H9 (cell line): ENCODE measurements at regions not wholly inside any gene's neighbourhood (a gene's known extent, or its start where the extent isn't known, plus 50 kb on each side); places are given as distances from the start of the nearest gene placed in this dataset.

Experiments used
- DNase-seq: peaks from one replicate; pipeline ENCODE4 v3.0.0-alpha.2; 2017
- H2AFZ ChIP-seq: one replicate; pipeline ENCODE4 v1.6.1; 2013; ENCODE audit warnings: mild to moderate bottlenecking, low read length, control low read depth, moderate library complexity
- H2AK5ac ChIP-seq: 2 replicates; pipeline ENCODE4 v1.6.1; 2013; ENCODE audit warnings: low read length, control low read depth, mixed read lengths; ENCODE audit not compliant: insufficient read length
- H2BK120ac ChIP-seq: one replicate; pipeline ENCODE4 v1.6.1; 2013; ENCODE audit warnings: low read depth, mild to moderate bottlenecking, low read length, control low read depth, inconsistent platforms; ENCODE audit not compliant: poor library complexity, severe bottlenecking
- H2BK12ac ChIP-seq: 2 replicates; pipeline ENCODE4 v1.6.1; 2013; ENCODE audit warnings: low read length, control low read depth, mixed read lengths, low read depth; ENCODE audit not compliant: insufficient read length
- H2BK15ac ChIP-seq: 2 replicates; pipeline ENCODE4 v1.6.1; 2013; ENCODE audit warnings: low read depth, low read length, control low read depth
- H2BK20ac ChIP-seq: one replicate; pipeline ENCODE4 v1.6.1; 2013; ENCODE audit warnings: low read depth, mild to moderate bottlenecking, low read length, control low read depth, inconsistent platforms; ENCODE audit not compliant: poor library complexity, severe bottlenecking
- H2BK5ac ChIP-seq: 2 replicates; pipeline ENCODE4 v1.6.1; 2013; ENCODE audit warnings: low read length, control low read depth, mixed read lengths; ENCODE audit not compliant: insufficient read length
- H3K14ac ChIP-seq: 2 replicates; pipeline ENCODE4 v1.6.1; 2013; ENCODE audit warnings: low read length, control low read depth; ENCODE audit not compliant: insufficient read depth
- H3K18ac ChIP-seq: 2 replicates; pipeline ENCODE4 v1.6.1; 2013; ENCODE audit warnings: low read depth, mild to moderate bottlenecking, mixed read lengths, low read length, control low read depth; ENCODE audit not compliant: insufficient read length
- H3K23ac ChIP-seq: 2 replicates; pipeline ENCODE4 v1.6.1; 2013; ENCODE audit warnings: low read length, control low read depth, mixed read lengths, low read depth; ENCODE audit not compliant: insufficient read length
- H3K23me2 ChIP-seq: 2 replicates; pipeline ENCODE4 v1.6.1; 2013; ENCODE audit warnings: low read depth, mild to moderate bottlenecking, mixed read lengths, low read length, control low read depth; ENCODE audit not compliant: insufficient read length, poor library complexity, severe bottlenecking
- H3K27ac ChIP-seq: 2 replicates; pipeline ENCODE4 v1.5.1; 2013; ENCODE audit warnings: low read length, control low read depth, mixed read lengths, low read depth; ENCODE audit not compliant: insufficient read length
- H3K27me3 ChIP-seq: 2 replicates; pipeline ENCODE4 v1.6.1; 2013; ENCODE audit warnings: low read length, control low read depth, inconsistent platforms; ENCODE audit not compliant: insufficient read depth
- H3K4ac ChIP-seq: 2 replicates; pipeline ENCODE4 v1.6.1; 2013; ENCODE audit warnings: low read depth, mild to moderate bottlenecking, control low read depth, inconsistent platforms, low read length, moderate library complexity
- H3K4me1 ChIP-seq: 2 replicates; pipeline ENCODE4 v1.6.1; 2013; ENCODE audit warnings: low read length, control low read depth, inconsistent platforms; ENCODE audit not compliant: insufficient read depth
- H3K4me2 ChIP-seq: 2 replicates; pipeline ENCODE4 v1.6.1; 2013; ENCODE audit warnings: low read length, control low read depth, mixed read lengths; ENCODE audit not compliant: insufficient read length, insufficient read depth
- H3K56ac ChIP-seq: 2 replicates; pipeline ENCODE4 v1.6.1; 2013; ENCODE audit warnings: low read depth, mild to moderate bottlenecking, mixed read lengths, low read length, control low read depth; ENCODE audit not compliant: insufficient read length
- H3K79me1 ChIP-seq: 2 replicates; pipeline ENCODE4 v1.6.1; 2013; ENCODE audit warnings: low read depth, mild to moderate bottlenecking, moderate library complexity, low read length, control low read depth, inconsistent platforms; ENCODE audit not compliant: insufficient read depth, poor library complexity, severe bottlenecking
- H3K79me2 ChIP-seq: 2 replicates; pipeline ENCODE4 v1.6.1; 2013; ENCODE audit warnings: low read length, control low read depth, inconsistent platforms; ENCODE audit not compliant: insufficient read depth
- H3K9ac ChIP-seq: 2 replicates; pipeline ENCODE4 v1.6.1; 2013; ENCODE audit warnings: low read length, control low read depth, mixed read lengths; ENCODE audit not compliant: insufficient read length; ENCODE audit errors: extremely low read depth
- H3K9me3 ChIP-seq: one replicate; pipeline ENCODE4 v1.6.1; 2013; ENCODE audit warnings: low read depth, low read length, inconsistent platforms; ENCODE audit not compliant: control insufficient read depth
- H3T11ph ChIP-seq: one replicate; pipeline ENCODE4 v1.6.1; 2013; ENCODE audit warnings: mild to moderate bottlenecking, low read length, control low read depth, inconsistent platforms
- H4K20me1 ChIP-seq: one replicate; pipeline ENCODE4 v1.6.1; 2013; ENCODE audit not compliant: control insufficient read depth, insufficient read length, insufficient read depth
- H4K5ac ChIP-seq: 2 replicates; pipeline ENCODE4 v1.6.1; 2013; ENCODE audit warnings: low read depth, mild to moderate bottlenecking, mixed read lengths, low read length, control low read depth; ENCODE audit not compliant: insufficient read length
- H4K8ac ChIP-seq: replicated peaks from 2 replicates; pipeline ENCODE4 v1.6.1; 2013; ENCODE audit warnings: low read length, control low read depth, mixed read lengths, low read depth; ENCODE audit not compliant: insufficient read length
- H4K91ac ChIP-seq: 2 replicates; pipeline ENCODE4 v1.6.1; 2013; ENCODE audit warnings: low read depth, mild to moderate bottlenecking, moderate library complexity, mixed read lengths, low read length, control low read depth; ENCODE audit not compliant: insufficient read length
- H3K27ac Mint-ChIP-seq, 3 experiments: 2 replicates in 2 of 3; 3 replicates in 1 of 3; pipeline ENCODE4 v1.8.0; 2020 to 2021; ENCODE audit warnings: mixed read lengths in 3 of 3, mild to moderate bottlenecking in 1 of 3, moderate library complexity in 1 of 3
- H3K27me3 Mint-ChIP-seq: 2 replicates; pipeline ENCODE4 v1.8.0; 2021; ENCODE audit warnings: low read depth, mild to moderate bottlenecking, moderate library complexity, mixed read lengths
- H3K36me3 Mint-ChIP-seq, 3 experiments: 2 replicates in 2 of 3; 3 replicates in 1 of 3; pipeline ENCODE4 v1.8.0; 2020 to 2021; ENCODE audit warnings: low read depth in 3 of 3, mixed read lengths in 3 of 3; ENCODE audit not compliant: insufficient read depth in 1 of 3
- H3K4me1 Mint-ChIP-seq, 2 experiments: 2 replicates each; pipeline ENCODE4 v1.8.0; 2020; ENCODE audit warnings: mixed read lengths in 2 of 2
- H3K4me3 Mint-ChIP-seq, 2 experiments: 2 replicates in 1 of 2; 3 replicates in 1 of 2; pipeline ENCODE4 v1.8.0; 2020 to 2021; ENCODE audit warnings: mild to moderate bottlenecking in 2 of 2, mixed read lengths in 2 of 2, moderate library complexity in 1 of 2
- H3K9me3 Mint-ChIP-seq, 2 experiments: 2 replicates in 1 of 2; 3 replicates in 1 of 2; pipeline ENCODE4 v1.8.0; 2020; ENCODE audit warnings: mild to moderate bottlenecking in 2 of 2, mixed read lengths in 2 of 2, moderate library complexity in 1 of 2
- WGBS: extraction: QIAGEN DNeasy Blood & Tissue Kit; methylation state at CpG from one replicate; pipeline ENCODE4 v1.1.7; 2013; ENCODE audit warnings: missing lambda C conversion rate, low lambda C conversion rate, mixed read lengths; ENCODE audit not compliant: insufficient read length; ENCODE audit errors: extremely low coverage; 5-methylcytosine and 5-hydroxymethylcytosine counted together
- TF ChIP-seq, protein P1 (sequence below): fragments of 200-600 bp; sonication (generic); conservative IDR thresholded peaks from 3 replicates; pipeline ENCODE4 v1.8.0; 2021; ENCODE audit warnings: antibody characterized with exemption, mild to moderate bottlenecking

DNA sequence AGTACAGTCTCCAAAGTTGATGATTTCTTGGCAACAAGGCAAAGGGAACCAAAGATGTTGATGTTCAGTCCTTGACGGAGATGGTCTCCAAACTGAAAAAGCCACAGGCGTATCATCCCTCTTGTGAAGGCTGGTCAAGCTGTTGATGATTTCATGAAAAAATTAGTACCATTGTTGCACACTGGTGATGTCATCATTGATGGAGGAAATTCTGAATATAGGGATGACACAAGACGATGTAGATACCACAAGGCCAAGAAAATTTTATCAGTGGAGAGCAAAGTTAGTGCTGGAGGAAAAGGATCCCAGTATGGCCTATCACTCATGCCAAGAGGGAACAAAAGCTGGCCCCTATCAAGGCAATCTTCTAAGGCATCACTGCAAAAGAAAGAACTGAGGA is 88.7 kb upstream of the KRR1 start:
- Mint-ChIP-seq H3K9me3 (peaks cover 0 to 2% of the 10 kb centered on the region in 2 experiments; a peak in 1 of 5 replicates), H3K4me3 (no peak overlapping the region), H3K27me3 (no peaks in the 10 kb centered on the region; the same call in 1 of the 2 replicates), H3K4me1 (no peaks in the 10 kb centered on the region), H3K27ac (no peak overlapping the region), H3K36me3 (no peaks in the 10 kb centered on the region)
- no peak overlapping the region for H4K91ac ChIP-seq
- no peak overlapping the region for H3K9ac ChIP-seq
- H3K4me1 ChIP-seq, result no peaks in the 10 kb centered on the region
- H3K79me2 ChIP-seq, result no peaks in the 10 kb centered on the region
- no peak overlapping the region for H2BK20ac ChIP-seq
- H3K27ac ChIP-seq, result no peak overlapping the region
- TF ChIP-seq, protein P1, sequence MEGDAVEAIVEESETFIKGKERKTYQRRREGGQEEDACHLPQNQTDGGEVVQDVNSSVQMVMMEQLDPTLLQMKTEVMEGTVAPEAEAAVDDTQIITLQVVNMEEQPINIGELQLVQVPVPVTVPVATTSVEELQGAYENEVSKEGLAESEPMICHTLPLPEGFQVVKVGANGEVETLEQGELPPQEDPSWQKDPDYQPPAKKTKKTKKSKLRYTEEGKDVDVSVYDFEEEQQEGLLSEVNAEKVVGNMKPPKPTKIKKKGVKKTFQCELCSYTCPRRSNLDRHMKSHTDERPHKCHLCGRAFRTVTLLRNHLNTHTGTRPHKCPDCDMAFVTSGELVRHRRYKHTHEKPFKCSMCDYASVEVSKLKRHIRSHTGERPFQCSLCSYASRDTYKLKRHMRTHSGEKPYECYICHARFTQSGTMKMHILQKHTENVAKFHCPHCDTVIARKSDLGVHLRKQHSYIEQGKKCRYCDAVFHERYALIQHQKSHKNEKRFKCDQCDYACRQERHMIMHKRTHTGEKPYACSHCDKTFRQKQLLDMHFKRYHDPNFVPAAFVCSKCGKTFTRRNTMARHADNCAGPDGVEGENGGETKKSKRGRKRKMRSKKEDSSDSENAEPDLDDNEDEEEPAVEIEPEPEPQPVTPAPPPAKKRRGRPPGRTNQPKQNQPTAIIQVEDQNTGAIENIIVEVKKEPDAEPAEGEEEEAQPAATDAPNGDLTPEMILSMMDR, result no peak
- no peak overlapping the region for H3K18ac ChIP-seq
- no peaks in the 10 kb centered on the region for H3K27me3 ChIP-seq
- no peak overlapping the region for H3K4me2 ChIP-seq
- no peak overlapping the region for H3K23ac ChIP-seq
- no peak overlapping the region for H2BK15ac ChIP-seq
- no peak overlapping the region for H4K8ac ChIP-seq
- no peak overlapping the region for H2BK120ac ChIP-seq
- no peak overlapping the region for H3K56ac ChIP-seq
- H2AK5ac ChIP-seq, result no peak overlapping the region
- H3K23me2 ChIP-seq, result no peaks in the 10 kb centered on the region
- H2BK12ac ChIP-seq, result no peak overlapping the region
- H3K14ac ChIP-seq, result no peak overlapping the region
- no peaks in the 10 kb centered on the region for H4K20me1 ChIP-seq
- H3K9me3 ChIP-seq, result no peaks in the 10 kb centered on the region
- no peaks in the 10 kb centered on the region for H3K79me1 ChIP-seq
- DNase-seq, result no peak
- H3K4ac ChIP-seq, result no peak overlapping the region
- no CpG with 5 or more reads among the region's 3 CpGs for WGBS
- H2BK5ac ChIP-seq, result no peak overlapping the region
- no peak overlapping the region for H4K5ac ChIP-seq
- H3T11ph ChIP-seq, result no peak overlapping the region
- no peak overlapping the region for H2AFZ ChIP-seq
